HT1080 (cell line): ENCODE measurements at regions not wholly inside any gene's neighbourhood (a gene's known extent, or its start where the extent isn't known, plus 50 kb on each side); places are given as distances from the start of the nearest gene placed in this dataset.
A peak's percentile ranks its signal among the peaks of the same experiment; 100 is the strongest.

Source experiments
- DNase-seq: peaks from one replicate; pipeline ENCODE4 v3.0.0-alpha.2; 2015; ENCODE audit warnings: low read depth

DNA sequence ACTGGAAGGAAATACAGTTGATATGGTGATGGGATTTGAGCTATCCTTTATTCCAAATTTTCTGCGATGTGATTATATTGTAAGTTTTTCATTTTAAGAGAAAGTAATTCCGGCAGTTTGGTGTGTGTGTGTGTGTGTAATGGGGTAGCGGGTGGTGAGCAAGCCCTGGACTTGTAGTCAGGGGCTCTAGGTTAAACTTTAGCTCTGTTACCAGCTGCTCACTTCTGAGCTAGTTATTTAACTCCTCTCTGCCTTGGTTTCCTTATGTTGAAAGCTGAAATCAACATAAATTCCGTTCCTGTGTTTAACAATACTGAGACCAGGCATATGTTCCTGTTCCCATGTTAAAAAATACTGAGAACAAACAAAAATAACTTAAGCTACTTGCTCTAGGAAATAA, 174.1 kb upstream of the CASK start:
- no peak for DNase-seq

DNA sequence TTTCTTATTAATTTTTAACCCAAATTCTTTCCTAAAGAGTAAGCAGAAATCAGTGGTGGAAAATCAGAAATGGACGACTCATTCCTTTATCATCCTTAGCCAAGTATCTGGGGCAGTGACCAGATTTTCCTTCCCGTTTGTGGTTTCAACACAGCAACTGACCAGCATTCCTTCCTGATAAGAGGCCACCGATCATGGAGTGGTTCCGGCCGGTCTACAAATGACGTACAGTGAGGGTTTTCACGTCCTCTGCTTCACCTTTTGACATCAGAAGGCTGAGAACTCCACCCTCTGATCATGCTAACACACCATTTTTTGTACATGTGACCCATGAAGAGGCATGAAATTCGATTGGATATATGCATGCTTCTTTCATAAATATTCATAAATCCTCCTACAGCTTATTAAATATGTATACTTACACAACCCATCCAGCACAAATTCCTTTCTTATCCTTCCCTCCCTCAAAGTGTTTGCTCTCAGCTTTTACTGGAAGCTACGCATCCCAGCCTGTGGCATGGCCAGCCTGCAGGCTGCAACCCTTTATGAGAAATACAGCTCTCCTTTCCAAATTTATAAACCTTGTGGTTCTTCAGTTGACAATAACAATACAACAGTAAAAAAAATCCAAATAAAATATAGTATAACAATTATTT, 173.0 kb upstream of the CASK start:
- peak; percentile 79 for DNase-seq

DNA sequence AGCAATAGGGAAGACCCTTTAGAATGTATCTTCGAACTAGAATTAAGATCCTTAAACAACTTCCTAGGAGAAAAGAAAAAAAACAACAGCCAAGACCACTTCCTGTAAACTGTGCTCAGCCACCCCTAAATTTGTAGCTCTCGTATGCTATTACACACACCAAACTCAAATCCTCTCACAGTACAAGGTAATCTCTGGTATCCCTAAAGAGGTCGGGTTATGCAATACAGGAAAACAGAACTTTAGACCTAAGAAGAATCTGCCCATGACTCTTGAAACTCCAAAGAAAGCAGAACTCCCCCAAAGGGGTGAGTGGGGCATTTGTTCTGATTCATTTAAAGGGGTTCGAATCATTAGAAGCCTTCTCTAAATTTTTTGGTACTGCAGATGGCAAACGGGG, 170.9 kb upstream of the CASK start:
- no peak for DNase-seq

DNA sequence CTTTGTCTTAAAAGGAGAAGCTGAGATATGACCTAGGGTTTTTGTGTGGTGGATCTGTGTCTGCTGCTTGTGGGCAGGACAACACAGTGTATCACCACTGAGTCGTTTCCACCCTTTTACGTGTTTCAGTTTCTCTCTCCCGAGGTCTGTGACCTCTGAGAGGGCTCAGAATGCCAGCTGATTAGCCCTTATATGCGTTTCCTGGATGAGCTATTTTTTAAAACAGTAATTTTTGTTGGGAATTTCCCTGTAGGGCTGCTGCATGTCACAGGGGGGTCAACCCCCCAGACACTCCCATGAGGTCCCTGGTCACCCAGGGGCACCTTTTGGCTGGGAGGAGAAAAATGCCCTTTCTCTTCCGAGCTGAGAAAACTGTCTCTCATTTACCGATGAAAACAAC, 170.4 kb upstream of the CASK start:
- DNase-seq, result no peak

DNA sequence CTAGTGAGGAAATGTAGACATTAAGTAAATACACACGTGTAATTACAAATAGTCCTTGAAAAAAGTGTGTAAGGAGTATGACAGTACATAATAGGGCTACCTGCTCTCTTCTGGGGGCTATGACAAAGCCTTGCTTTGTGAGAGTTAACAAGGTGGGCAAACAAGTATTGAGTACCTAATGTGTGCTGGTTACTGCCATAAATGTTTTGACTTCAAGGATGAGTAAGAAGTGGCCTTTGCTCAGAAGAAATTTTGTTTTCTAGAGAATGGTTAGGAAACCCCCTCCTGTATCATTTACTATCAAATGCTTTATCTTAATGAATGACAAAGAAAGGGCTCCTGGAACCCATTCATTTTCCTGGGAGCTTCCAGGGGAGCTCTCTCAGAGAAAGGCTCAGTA, 167.0 kb upstream of the CASK start:
- no peak for DNase-seq

DNA sequence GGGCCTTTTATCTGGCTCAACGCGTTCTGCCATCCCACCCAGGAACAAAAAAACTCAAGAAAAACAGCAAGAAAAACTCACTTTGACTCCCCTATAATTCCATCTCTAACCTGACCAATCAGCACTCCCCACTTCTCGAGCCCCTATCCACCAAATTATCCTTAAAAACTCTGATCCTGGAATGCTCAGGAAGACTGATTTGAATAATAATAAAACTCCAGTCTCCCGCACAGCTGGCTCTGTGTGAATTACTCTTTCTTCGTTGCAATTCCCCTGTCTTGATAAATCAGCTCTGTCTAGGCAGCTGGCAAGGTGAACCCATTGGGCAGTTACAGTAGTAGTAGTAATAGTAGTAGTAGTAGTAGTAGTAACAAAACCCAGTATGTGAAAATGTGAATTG, 165.7 kb upstream of the CASK start:
- DNase-seq, result no peak

DNA sequence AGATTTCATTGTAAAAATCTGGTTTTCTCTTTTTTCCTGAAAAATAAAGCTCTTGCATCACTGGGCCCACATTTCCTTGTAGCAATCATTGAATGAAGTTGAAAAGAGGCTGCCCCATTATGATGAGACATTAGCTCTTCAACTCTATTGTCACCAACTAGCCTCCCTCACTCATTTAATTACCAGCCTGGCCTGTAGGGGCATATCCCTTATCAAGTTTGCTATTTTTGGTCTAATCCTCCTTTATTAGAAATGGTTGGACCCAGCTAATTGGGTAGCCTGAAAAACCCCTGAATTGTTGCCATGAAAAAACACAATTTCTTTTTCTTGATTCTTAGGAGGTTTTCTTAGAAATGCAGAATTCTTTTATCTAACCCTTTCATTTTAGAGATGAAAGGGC, 164.6 kb upstream of the CASK start:
- DNase-seq, result no peak

DNA sequence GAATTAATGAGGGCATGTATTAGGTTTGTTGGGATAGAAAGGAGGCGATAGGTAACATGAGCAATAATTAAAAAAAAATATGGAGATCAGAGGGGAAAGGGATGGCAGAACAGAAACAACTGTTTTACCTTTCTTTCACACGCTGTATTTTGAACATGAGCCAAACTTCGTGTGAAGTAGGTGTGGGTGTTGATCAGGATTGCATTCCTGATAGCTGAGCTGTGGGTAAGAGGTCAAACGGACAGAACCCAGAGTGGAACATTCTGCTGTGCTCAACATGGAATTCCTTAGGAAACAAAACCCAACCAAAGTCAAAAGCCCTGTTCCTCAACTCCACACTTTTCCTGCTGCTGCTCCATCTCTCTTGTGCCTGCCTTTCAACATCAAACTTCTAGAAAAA, 162.5 kb upstream of the CASK start:
- no peak for DNase-seq

DNA sequence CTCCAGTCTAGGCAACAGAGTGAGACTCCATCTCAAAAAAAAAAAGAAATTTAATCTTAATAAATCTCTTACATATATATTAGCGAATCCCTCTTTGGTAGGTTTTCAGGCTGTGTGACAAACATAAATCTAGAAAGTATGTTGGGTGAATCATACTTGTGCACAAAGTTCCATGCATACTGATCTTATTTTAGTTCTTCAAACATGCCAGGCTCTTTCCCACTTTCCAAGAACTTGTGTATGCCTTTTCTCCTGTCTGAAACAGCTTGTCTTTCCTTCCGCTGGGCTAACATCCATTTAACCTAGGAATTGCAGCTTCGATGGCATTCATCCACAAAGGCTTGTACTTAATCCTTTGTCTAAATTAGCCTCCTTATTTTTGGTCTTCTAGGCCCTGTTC, 156.6 kb upstream of the CASK start:
- no peak for DNase-seq

DNA sequence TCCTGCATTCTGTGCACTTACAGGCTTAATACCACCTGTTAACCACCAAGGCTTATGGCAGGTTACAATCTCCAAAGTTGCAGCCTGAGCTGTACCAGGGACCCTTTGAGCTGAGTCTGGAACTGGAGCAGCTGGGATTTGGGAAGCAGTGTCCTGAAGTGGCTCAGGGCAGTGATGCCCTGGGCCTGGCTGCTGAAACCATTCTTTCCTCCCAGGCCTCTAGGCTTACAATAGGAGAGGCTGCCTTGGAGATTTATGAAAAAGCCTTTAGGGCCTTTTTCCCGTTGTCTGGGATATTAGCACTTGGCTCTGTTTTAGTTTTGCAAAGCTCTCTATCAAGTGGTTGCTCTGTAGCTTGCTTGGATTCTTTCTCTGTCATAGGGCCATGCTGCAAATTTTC, 154.3 kb upstream of the CASK start:
- DNase-seq, result no peak

DNA sequence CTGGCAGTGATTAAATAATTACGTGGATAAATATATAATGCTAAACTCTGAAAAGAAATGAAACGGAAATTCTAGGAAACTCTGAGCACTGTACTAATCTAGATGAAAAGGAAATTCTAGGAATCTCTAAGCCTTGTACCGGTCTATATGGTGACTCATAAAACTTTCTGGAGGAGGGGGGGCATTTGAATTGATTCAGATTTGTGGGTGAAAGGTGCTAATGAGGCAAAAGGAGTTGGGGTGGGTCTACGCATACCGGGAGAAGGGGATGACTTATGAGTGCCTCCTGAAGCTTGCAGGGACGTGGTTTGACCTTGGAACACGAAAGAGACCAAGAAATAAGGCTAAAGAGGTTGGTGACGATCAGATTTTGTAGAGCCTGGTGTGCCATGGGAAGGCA, 151.7 kb upstream of the CASK start:
- no peak for DNase-seq

DNA sequence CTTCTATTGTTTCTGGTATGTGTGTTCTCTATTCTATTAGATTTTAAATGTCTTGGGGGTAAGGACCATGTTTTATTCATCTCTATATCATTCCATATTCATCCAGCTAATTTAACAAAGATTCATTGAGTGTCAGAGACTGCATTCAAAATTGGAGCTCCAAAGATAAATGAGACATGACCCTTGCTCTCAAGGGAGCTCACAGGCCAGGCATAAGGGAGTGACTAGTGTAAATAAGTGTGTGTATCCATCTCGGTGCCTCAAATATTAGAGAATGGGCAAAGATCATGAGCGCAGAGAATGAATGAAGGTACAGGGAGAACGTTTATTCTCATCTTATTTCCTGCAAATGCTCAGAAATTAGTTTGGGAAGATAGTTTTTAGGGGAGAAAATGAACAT, 150.1 kb upstream of the CASK start:
- no peak for DNase-seq

DNA sequence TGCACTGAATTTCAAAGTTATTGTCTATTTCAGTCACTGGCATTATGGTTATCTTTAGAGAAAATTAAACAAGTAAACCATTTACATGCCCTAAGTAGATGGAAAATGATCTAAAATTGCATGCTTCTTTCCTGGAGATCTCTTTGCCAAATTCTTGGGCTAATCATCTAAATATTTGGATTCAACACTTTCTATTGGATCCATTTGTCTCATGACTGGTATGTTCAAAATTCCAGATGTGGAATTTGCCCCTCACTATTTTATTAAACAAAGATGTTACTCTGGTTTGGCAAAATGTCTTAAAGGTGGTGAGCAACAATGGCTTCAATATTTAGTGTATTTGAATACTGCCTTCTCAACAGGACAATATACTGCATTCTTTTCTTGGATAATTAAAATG, 147.5 kb upstream of the CASK start:
- DNase-seq, result no peak

DNA sequence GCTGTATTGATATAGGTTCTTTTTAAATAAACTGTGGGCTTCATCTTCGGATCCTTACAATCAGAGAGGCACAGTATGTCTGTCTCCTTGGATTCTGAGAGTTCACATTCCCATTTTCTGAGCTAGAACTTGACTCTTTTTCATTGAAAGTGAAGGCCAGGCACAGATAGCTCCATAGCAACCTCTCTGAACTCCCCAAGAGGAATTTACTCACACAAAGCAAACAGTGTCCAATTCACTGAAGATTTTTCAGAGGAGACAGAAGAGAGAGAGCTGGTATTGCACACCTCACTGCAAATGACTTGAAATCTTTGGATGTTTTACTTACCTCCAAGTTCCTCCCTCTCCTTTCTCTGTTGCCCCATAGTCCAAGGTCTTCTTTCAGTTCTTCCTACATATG, 130.9 kb upstream of the CASK start:
- DNase-seq, result no peak

DNA sequence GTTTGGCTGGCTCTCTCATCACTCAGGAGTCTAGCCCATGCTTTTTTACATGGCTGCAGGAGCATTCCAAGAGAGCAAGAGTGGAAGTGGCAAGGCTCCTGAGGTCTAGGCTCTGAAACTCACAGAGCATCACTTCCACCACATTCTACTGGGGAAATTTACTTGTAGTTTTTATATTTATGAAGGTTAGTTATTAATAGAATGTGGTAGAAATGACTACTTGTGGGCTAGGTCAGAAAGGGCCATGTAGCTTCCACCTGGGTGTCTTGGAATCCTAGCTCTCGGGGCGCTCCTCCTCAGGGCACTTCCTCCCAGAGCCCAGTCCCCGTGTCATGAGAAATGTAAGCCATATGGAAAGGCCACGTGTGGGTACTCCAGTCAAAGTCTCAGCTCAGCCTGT, 127.0 kb upstream of the CASK start:
- no peak for DNase-seq

DNA sequence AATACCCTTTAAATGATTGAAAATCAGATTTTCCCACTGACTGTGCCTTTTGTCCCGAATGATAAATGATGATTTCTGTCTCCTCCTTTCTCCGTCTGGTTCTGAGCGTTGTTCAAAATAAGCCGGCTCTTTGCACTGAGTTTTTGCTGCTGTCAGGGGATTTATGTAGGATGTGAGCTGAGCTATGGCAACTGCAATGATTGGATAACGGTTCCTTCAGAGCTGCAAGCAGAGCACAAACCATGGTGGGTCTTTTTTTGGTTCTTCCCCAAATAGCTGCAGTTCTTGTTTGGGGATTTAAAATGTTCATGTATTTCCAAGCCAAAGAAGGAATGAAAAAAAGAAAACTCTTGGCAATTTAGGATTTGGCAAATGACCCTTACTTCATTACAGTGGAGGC, 124.5 kb upstream of the CASK start:
- DNase-seq, result no peak

DNA sequence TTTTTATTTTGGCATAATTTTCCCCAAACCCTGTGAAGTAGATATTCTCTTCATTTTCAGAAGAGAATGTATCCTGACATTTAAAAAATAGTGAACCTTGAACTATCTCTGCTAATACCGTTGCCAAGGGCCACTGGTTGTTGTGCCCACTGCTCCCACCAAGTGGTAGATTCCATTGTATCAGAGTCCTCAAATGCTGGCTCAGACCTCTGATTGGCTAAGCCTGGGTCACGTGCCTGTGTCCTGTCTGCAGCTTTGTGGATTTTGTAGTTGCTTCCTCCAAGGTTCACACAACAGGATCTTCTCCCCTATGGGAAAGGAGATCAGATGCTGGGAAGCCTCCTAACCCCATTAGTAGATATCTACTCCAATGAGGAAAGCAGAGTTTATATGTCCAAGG, 104.8 kb upstream of the CASK start:
- DNase-seq, result peak; percentile 3

DNA sequence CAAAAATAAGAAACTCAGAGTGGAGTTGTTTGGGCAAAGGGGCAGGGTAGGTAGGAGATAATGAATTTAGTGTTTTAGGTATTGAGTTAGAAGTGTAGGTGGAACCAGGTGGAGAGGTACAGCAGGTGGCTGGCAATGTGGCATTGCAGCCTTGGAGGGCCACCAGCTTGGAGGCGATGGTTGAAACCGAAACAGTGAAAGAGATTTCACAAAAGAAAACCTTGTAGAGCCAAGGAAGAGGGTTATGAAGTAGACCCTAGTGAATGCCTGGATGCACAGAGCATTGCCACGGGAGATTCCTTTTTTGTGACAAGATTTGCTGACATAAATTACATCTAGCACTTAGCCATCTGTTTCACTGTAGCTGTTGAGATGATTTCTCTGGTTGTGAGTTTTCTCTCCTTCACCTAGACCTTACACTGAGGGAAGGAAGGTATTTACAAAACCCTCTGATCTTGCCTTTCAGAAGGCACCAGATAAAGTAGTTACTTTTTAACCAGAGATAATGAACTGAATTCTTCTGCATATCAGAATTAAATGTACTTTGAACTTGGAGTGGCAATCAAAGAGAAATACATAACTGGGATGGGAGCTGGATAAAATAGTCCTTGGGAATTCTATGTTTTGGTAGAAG, 104.1 kb upstream of the CASK start:
- DNase-seq, result no peak

DNA sequence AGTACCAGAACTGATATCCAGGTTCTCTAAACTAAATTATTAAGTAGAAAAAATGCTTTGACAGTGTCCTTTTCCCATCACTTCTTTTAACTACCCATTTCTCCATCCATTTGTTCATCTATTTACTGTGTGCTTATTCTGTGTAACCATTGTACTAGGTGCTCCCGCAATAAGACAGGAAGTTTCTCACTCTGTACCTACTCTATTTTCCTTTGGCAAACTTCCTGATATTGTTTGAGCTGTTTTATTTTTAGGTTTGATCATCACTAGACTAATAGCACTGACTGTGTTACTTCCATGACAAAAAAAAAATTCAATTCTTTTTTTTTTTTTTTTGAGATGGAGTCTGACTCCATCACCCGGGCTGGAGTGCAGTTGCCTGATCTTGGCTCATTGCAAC, 102.5 kb upstream of the CASK start:
- peak; percentile 0 for DNase-seq

DNA sequence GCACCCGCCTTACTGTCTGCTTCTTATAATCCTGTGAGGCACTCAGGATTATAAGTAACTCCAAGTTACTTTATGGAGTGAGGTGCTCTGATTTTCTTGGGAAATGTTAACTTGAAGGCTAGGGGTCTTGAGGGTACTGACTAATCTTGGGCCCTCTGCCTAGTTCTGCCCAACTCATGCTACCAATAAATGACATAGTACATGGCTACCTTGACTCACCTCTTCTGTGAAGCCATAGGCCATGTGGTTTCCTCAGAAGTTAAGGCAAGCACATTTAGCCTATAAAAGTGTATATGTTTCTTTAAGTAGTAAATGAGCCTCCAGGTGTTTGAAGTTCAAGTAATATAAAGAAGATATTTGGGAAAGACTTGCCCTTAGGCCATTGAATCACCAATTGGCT, 99.8 kb upstream of the CASK start:
- DNase-seq, result no peak

DNA sequence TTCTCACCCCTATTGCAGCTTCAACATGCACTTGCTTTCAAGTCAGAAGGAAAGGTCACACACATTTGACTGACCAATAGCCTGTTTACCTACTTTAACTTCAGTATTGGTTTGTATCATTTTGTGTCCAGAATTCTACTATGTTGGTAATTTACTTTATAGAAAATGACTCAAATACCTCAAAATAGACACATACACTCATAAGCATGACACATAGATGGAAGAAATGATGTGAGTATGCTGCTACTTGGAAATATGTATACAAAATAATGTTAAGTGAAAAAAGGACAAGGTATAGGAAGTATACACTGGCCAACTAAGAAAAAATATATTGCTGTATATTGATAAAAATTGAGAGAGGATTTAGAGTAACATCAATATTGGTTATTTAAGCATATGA, 98.8 kb upstream of the CASK start:
- DNase-seq, result no peak

DNA sequence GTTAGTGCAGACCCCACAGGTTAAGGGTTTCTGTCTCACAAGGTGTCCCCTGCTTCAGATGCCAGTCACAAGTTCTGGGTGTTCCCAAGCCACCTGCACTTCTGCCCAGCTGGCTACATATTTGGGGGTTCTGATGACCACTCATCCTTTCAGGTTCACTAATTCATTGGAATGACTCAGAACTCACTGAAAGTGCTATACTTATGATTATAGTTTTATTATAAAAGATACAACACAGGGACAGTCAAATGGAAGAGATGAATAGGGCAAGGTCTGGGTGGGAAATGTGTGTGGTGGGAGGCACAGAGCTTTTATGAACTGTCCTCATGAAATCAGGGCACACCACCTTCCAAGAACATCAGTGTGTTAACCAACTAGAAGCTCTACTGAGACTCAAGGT, 97.7 kb upstream of the CASK start:
- DNase-seq, result no peak

DNA sequence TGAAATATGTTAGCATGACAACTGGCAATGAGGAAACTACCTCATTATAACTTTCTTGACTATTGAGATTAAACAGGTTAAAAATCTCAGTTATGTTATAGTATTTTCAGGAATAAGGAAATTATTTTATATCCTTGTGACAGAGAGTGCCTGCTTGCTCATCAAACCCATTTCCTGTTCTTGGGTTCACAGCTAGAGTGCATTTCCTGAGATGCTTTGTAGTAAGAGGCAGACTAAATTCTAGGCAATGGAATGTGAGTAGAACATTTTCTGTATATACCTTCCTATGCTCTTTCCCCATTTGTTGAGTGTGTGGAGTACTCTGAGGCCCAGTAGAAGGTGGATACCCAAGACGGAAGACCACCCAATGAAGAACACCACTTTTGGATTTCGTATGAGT, 96.9 kb upstream of the CASK start:
- DNase-seq, result no peak

DNA sequence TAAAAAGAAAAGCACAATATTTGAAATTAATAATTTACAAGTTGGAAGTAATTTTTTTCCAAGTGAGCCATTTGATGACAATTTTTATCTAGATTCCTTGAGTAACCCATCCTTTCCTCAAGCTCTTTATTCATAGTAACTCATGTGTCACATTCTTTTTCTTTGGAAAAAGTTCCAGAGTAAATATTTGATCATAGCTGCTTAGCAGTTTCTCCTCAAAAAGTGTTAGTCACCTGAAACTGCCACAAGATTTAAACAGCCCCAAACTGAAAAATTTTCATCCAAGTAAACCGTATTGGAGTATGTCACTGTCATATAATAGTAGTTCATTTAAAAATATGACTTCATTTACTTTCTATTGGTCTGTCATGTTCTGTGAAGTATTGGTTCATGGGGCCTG, 94.6 kb upstream of the CASK start:
- DNase-seq, result no peak
